GM19035 (cell line): ENCODE measurements at regions not wholly inside any gene's neighbourhood (a gene's known extent, or its start where the extent isn't known, plus 50 kb on each side); places are given as distances from the start of the nearest gene placed in this dataset.
"Not testable (repeated sequence)": the region's sequence is repeated elsewhere in the genome, so short reads cannot be mapped to it uniquely, and the experiment has no call there.

Experiments
- ATAC-seq: cut with Tn5 transposase; IDR thresholded peaks from one replicate; pipeline ENCODE4 v1.9.1; 2021; ENCODE audit not compliant: unreplicated experiment

GRCh38 chr4:33751050-33751449 lies 2493.3 kb downstream of the ARAP2 start:
- no peak for ATAC-seq

GRCh38 chr4:33772582-33772981 lies 2471.7 kb downstream of the ARAP2 start:
- no peak for ATAC-seq

GRCh38 chr4:33780952-33781791 lies 2463.1 kb downstream of the ARAP2 start:
- no peak for ATAC-seq

GRCh38 chr4:33785843-33786242 lies 2458.5 kb downstream of the ARAP2 start:
- ATAC-seq = no peak

GRCh38 chr4:33802578-33802977 lies 2441.7 kb downstream of the ARAP2 start:
- ATAC-seq = no peak

- ATAC-seq = no peak
These were observed 2418.6 kb downstream of the ARAP2 start for GRCh38 chr4:33825685-33826084.

- ATAC-seq = not testable (repeated sequence)
These were observed 2415.0 kb downstream of the ARAP2 start for GRCh38 chr4:33829356-33829755.

- no peak for ATAC-seq
These were observed 2412.8 kb downstream of the ARAP2 start for GRCh38 chr4:33831442-33832066.

GRCh38 chr4:33835764-33836163 lies 2408.6 kb downstream of the ARAP2 start:
- not testable (repeated sequence) for ATAC-seq

- ATAC-seq = no peak
These were observed 2407.1 kb downstream of the ARAP2 start for GRCh38 chr4:33837043-33837838.

GRCh38 chr4:33841120-33841519 lies 2403.2 kb downstream of the ARAP2 start:
- no peak for ATAC-seq

GRCh38 chr4:33850371-33850902 lies 2393.9 kb downstream of the ARAP2 start:
- no peak for ATAC-seq

- not testable (repeated sequence) for ATAC-seq
These were observed 2390.6 kb downstream of the ARAP2 start for GRCh38 chr4:33853670-33854069.

- ATAC-seq = no peak
These were observed 2379.9 kb downstream of the ARAP2 start for GRCh38 chr4:33864290-33864859.

- no peak for ATAC-seq
These were observed 2370.5 kb downstream of the ARAP2 start for GRCh38 chr4:33873791-33874190.

- no peak for ATAC-seq
These were observed 2365.6 kb downstream of the ARAP2 start for GRCh38 chr4:33878710-33879109.

GRCh38 chr4:33881176-33881575 lies 2363.1 kb downstream of the ARAP2 start:
- no peak for ATAC-seq

GRCh38 chr4:33882246-33882990 lies 2361.9 kb downstream of the ARAP2 start:
- ATAC-seq = no peak

GRCh38 chr4:33883111-33883510 lies 2361.2 kb downstream of the ARAP2 start:
- ATAC-seq = no peak

GRCh38 chr4:33886356-33886755 lies 2358.0 kb downstream of the ARAP2 start:
- no peak for ATAC-seq
